Left colon (tissue), 2 donors: ENCODE measurements at regions not wholly inside any gene's neighbourhood (a gene's known extent, or its start where the extent isn't known, plus 50 kb on each side); places are given as distances from the start of the nearest gene placed in this dataset.

Experiments used
- ATAC-seq: fragments of 200-7000 bp; cut with Tn5 transposase; one replicate; pipeline ENCODE4 v1.9.1; 2020; ENCODE audit warnings: mild to moderate bottlenecking, moderate library complexity
- DNase-seq, 2 donors: peaks; one replicate each; pipeline ENCODE4 v3.0.0-alpha.2; 2020
- intact Hi-C, 2 donors: fragments of 100-400 bp; cut with DNase I in 1 of 2; cut with micrococcal nuclease in 1 of 2; formaldehyde crosslinking; loops; one replicate each; pipeline versions ENCODE4 v1.11.2 to v1.14.0; 2022; cut with DNase I, micrococcal nuclease
- donor health status: DM: no; HTN: no; CAD: no.
- donor health status: DM: yes; HTN: yes; CAD: no.

DNA sequence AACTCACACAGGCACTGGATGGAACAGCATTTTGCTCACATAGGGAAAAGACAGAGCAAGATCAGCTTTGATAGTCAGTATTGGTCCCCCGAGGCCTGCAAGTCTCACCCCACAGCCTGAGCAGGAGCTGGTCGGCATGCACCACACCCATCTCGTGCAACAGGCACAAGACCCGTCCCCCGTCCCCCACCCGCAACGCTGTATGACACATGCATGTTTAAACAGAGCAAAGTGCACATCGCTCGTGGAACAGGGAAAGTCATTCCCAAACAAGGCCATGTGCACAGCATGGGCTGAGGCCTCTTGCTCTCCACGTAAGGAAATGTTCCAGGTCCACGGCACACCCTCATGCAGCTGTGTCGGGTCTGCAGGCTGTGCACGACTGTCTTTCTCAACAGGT lies 527.2 kb downstream of the ACTR3B start:
- intact Hi-C loops: no loop called here
- no peak for ATAC-seq
- DNase-seq: no peak

DNA sequence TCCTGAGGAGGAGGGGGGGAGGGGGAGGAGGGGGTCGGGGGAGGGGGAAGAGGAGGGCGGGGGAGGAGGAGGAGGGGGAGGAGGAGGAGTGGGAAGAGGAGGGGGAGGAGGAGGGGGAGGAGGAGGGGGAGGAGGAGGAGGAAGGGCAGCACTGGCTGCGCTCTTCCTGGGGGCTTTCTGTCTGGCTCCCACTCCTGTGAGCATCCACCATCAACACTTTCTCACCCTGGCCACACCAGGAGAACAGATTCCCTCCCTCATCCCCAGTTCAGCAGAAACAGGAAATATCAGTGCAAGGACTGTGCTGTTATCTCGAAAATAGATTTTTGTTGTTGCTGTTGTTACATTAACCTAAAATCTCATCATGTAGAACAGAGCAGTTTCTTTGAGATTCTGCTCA lies 530.5 kb downstream of the ACTR3B start:
- DNase-seq (no peak), ATAC-seq (no peak)
- intact Hi-C loops: no loop called here

GRCh38 chr7:153297141-153297540 lies 537.6 kb downstream of the ACTR3B start:
- intact Hi-C loops: no loop called here
- DNase-seq (no peak), ATAC-seq (no peak)

- DNase-seq (no peak), ATAC-seq (no peak)
- intact Hi-C loops: no loop called here
Observed at GRCh38 chr7:153301936-153302335, 542.4 kb downstream of the ACTR3B start.

GRCh38 chr7:153320005-153320404 lies 560.5 kb downstream of the ACTR3B start:
- no peak for DNase-seq
- ATAC-seq: no peak
- intact Hi-C loops: no loop called here

GRCh38 chr7:153320681-153321080 lies 561.1 kb downstream of the ACTR3B start:
- no peak for DNase-seq
- ATAC-seq: no peak
- intact Hi-C loops: no loop called here

GRCh38 chr7:153322991-153323390 lies 563.4 kb downstream of the ACTR3B start:
- intact Hi-C loops: no loop called here
- DNase-seq (no peak), ATAC-seq (no peak)

DNA sequence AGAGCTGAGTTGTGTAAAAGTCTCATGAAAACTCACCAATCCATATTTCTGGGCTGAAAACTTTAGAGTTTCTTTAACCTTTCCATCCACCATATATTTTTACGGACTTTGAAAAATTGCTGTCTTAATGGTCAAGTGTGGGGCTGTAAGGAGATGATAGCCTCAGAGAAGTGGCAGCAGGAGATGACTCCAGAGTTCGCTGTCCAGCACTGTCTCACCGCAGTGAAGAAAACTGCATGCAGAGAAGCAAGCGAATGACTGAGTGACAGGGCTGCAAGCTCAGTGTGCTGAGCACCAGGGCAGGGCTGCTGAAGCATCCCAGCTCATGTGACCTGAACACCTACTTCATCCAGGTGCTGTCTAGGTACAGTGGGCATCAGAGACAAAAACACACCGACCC lies 564.5 kb downstream of the ACTR3B start:
- ATAC-seq (no peak), DNase-seq (no peak)
- intact Hi-C loops: no loop called here

DNA sequence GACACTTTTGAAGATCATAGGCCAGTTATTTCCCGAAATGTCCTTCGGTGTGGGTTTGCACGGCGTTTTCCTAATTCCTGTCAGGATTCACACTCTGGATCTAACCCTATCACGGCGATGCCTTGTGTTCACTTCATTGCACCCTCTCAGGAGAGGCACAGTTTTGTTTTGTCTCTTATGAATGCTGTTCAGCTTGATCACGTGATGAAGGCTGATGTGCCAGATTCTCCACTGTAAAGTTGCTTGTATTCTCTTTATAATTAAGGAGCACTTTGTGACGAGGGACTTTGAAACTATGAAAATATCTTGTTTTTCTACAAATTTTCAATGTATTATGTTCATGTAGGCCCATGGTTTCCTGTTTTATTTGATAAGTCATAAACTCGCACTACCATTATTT lies 568.1 kb downstream of the ACTR3B start:
- ATAC-seq: no peak
- DNase-seq: no peak
- intact Hi-C loops: no loop called here

GRCh38 chr7:153331427-153331826 lies 571.9 kb downstream of the ACTR3B start:
- ATAC-seq (no peak), DNase-seq (no peak)
- intact Hi-C loops: no loop called here

DNA sequence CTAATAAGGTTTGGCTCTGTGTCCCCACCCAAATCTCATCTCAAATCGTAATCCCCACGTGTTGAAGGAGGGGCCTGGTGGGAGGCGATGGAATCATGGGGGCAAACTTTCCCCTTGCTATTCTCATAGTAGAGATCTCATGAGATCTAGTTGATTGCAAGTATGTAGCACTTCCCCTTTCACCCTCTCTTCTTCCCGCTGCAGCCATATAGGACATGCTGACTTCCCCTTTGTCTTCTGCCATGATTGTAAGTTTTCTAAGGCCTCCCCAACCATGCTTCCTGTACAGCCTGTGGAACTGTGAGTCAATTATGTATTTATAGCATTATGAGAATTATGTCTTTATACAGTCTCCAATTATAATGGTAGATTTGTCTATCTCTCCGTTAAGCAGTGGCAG lies 594.5 kb downstream of the ACTR3B start:
- no peak for DNase-seq
- no peak for ATAC-seq
- intact Hi-C loops: no loop called here

DNA sequence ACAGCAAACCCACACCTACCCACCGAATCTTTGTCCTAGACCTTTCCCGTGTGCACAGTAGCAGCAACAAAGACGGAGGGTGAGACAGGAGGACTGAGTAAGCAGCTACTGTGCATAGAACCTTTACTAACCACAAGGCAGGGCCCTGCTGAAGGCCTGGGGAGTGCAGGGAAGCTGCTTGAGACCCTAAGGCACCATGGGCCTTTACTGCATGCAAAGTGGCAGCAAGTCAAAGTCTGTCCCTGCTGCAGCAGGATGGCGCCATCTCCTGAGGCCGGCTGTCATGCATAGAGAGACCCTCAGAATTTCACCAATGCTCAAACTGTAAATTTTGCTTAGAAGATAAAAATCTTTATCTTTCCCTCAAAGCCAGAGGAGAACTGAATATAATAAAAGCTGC lies 610.5 kb downstream of the ACTR3B start:
- ATAC-seq: no peak
- DNase-seq: no peak
- intact Hi-C loops: no loop called here

DNA sequence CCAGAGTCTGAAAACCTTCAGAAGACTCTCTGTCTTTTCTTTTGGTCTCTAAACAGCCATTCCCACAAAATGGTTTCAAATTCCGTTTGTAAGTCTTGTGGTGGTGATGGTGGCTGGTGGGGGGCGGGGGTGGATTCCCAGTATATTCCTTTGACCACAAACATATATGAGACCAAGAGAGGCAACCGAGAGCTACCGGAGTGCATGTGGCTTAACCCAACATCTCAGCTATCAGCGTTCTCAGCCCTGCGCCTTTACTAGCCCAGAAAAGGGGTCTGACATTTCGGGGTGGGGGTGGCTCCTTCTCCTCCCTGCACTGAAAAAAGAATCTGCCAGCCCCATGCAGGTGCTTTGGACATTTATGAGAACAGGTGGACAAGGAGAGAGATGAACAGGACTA lies 621.1 kb downstream of the ACTR3B start:
- DNase-seq (no peak), ATAC-seq (no peak)
- intact Hi-C loops: loop anchor here in 1 of 2 donors (5.0 kb wide), 1 partner anchor 457 kb away; no protein-coding TSS in a partner anchor

GRCh38 chr7:153381275-153382040 lies 621.9 kb downstream of the ACTR3B start:
- DNase-seq (peak in 1 of 2 donors; percentile 11), ATAC-seq (peak; percentile 43)
- intact Hi-C loops: loop anchor here in 1 of 2 donors (5.0 kb wide), 1 partner anchor 456 kb away; no protein-coding TSS in a partner anchor

DNA sequence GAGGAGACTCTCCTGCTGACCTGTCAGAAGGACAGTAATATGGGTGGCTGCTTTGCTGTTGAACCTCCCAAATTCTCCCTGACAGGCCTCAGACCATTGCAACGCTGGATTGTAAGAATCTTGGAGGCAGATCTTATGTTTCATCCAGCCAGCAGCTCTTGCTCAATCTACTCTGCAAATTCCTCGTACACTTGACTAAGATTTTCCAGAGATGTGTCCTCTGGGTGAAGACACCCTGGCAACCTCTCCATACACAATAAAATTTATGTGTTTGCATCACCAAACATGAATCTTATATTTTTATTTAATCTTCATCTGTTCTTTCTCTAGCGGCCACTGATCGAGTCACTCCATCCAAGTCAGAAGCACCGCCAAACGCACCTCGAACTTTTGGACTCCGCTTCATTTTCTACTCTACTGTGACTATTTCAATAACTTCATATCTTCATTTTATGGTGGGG lies 623.1 kb downstream of the ACTR3B start:
- DNase-seq (no peak), ATAC-seq (no peak)
- intact Hi-C loops: loop anchor here in 1 of 2 donors (5.0 kb wide), 1 partner anchor 455 kb away; no protein-coding TSS in a partner anchor

DNA sequence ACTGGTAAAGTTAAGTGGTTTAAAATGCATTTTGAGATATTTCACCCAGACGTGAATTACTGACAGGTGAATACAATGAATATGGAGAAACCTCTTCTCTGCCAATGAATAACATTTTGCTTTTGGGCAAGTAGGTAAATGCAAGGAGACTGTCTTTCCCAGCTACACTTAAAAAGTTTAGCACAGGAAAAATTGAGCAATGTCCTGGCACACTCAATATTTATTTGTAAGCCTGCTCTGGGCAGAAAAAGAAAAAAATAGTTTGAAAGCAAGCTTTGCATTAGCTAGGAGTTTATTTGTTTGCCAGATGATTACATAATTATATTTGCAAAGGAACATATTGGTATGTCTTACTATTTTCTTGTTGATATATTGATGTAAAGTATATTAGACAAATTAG lies 624.2 kb downstream of the ACTR3B start:
- no peak for DNase-seq
- no peak for ATAC-seq
- intact Hi-C loops: loop anchor here in 1 of 2 donors (5.0 kb wide), 1 partner anchor 454 kb away; no protein-coding TSS in a partner anchor

DNA sequence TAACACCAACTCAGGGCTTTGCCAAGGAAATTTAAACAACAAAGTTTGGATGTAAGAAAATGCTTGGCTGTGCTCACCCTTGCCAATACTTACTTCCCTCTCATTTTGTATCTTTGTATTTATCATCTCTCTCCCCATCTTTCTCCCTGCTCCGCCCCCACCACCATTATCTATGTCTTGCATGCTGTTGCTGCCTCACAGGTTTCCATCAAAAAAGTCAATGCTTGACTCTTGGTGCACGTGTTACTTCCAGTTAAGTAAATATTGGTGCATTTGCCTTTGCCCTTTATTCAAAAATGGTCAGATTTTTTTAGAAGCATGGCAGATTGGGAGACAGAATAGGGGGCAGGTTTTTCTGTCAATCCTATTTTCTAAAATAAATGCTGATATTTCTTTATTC lies 626.0 kb downstream of the ACTR3B start:
- ATAC-seq (no peak), DNase-seq (no peak)
- intact Hi-C loops: no loop called here

DNA sequence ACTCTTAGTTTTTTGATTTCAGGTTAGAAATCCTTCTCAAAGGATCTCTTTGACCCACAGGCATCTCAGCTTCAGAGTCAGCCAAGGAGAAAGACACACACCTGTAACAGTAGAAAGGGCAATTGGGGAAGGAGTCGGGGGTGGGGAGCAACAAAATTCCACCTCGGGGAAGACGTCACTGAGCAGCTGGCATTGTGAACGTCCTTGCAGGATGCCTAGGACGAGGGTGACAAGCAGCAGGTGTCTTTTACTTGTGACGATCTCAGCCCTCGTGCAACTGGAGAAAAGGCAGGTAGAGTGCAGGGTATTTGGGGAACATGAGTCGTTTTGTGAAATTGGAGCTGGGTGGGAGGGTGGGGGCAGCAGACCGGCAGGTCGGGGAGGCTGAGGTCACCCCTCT lies 627.0 kb downstream of the ACTR3B start:
- ATAC-seq (no peak), DNase-seq (no peak)
- intact Hi-C loops: no loop called here

DNA sequence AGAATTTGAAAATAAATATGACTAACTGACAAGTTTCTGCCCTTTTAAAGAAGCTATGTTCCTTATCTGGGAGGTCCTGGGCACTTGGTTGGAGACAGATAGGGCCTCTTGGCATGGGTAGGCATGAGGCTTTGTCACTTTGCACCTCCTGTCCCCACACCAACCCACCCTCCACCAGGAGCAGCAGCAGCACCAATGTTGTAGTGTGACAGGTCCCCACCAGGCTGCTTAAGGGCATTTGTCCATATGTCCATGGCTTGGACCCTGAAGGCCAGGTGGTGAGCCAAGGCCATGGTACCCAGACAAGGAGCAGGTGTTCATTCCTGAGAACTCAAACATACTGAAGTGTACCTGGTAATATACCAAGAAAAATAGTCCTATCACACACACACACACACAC lies 629.1 kb downstream of the ACTR3B start:
- DNase-seq (no peak), ATAC-seq (no peak)
- intact Hi-C loops: no loop called here

GRCh38 chr7:153389261-153389660 lies 629.7 kb downstream of the ACTR3B start:
- no peak for ATAC-seq
- DNase-seq: no peak
- intact Hi-C loops: no loop called here

DNA sequence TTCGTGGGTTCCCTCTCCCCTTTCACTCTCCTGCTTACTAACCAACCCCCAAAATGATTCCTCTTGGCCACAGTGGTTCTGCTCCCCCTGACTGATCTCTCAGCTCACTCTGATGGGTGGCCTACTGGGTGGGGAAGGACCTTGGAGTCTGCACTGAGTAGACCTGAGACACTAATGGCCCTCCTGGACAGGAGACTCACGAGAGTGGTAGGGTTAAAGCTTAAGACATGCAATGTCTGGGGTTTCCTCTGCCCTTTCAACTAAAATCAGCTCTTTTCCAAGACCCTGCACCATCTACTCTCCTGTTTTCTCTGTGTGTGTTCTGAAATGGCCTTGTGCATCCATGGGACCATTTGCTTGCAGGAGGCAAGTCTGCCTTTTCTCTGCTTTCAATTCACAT lies 631.4 kb downstream of the ACTR3B start:
- ATAC-seq (no peak), DNase-seq (no peak)
- intact Hi-C loops: no loop called here
